ENCODE measurements at regions not wholly inside any gene's neighbourhood (a gene's known extent, or its start where the extent isn't known, plus 50 kb on each side); places are given as distances from the start of the nearest gene placed in this dataset.

DNA sequence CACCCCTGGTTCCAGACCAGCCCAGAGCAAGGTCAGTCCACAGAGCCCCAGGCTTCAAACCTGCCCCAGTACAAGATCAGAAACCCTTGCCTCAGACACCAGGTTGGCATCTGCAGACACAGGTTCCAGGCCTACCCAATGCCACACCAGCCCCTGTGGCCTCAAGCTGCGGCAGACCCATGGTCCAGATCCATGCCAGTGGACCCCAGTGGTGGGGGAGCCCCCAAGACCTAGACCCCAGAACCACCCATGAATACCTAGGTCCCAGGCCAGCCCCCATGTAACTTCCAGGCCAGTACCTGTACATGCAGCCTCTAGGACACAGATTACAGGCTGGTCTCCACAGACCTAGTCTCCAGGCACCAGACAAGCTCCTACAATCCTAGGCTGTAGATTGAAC lies 1019.3 kb downstream of the JRKL start:
- Histone ChIP-seq H3K27me3 (ENCODE audit: low read length) (no peaks in the 10 kb centered on the region), H3K9me3 (ENCODE audit: low read length) (peaks cover 79% of the 10 kb centered on the region), H3K79me2 (ENCODE audit: low read length) (no peaks in the 10 kb centered on the region), H3K4me3 (ENCODE audit: low read length) (no peak overlapping the region), H2AFZ (ENCODE audit: low read length) (no peak overlapping the region), H4K20me1 (ENCODE audit: insufficient read depth, low read depth, low read length) (no peaks in the 10 kb centered on the region), H3K27ac (ENCODE audit: low read length) (no peak overlapping the region), H3K4me2 (ENCODE audit: low read depth, low read length, poor library complexity, severe bottlenecking) (no peak overlapping the region), H3K36me3 (ENCODE audit: insufficient read depth, low read length) (no peaks in the 10 kb centered on the region), H3K9ac (ENCODE audit: low read length) (no peak overlapping the region), H3K9me2 (replicated peaks; ENCODE audit: insufficient read depth, low read length) (no peaks in the 10 kb centered on the region), H3K4me1 (ENCODE audit: low read length) (no peaks in the 10 kb centered on the region)
- no peak for DNase-seq

- Histone ChIP-seq H3K9me2 (replicated peaks; ENCODE audit: insufficient read depth, low read length) (no peaks in the 10 kb centered on the region), H3K4me1 (ENCODE audit: low read length) (no peaks in the 10 kb centered on the region), H3K9me3 (ENCODE audit: low read length) (peaks cover 65% of the 10 kb centered on the region), H4K20me1 (ENCODE audit: insufficient read depth, low read depth, low read length) (no peaks in the 10 kb centered on the region), H2AFZ (ENCODE audit: low read length) (no peak overlapping the region), H3K9ac (ENCODE audit: low read length) (no peak overlapping the region), H3K27me3 (ENCODE audit: low read length) (no peaks in the 10 kb centered on the region), H3K36me3 (ENCODE audit: insufficient read depth, low read length) (no peaks in the 10 kb centered on the region), H3K27ac (ENCODE audit: low read length) (no peak overlapping the region), H3K4me2 (ENCODE audit: low read depth, low read length, poor library complexity, severe bottlenecking) (no peak overlapping the region), H3K79me2 (ENCODE audit: low read length) (no peaks in the 10 kb centered on the region), H3K4me3 (ENCODE audit: low read length) (no peak overlapping the region)
- no peak for DNase-seq
These were observed 1025.0 kb downstream of the JRKL start for GRCh38 chr11:97414801-97415200.

- Histone ChIP-seq H3K9me3 (ENCODE audit: low read length) (peaks cover 74% of the 10 kb centered on the region), H3K27me3 (ENCODE audit: low read length) (no peaks in the 10 kb centered on the region), H3K9ac (ENCODE audit: low read length) (no peak overlapping the region), H3K4me1 (ENCODE audit: low read length) (no peaks in the 10 kb centered on the region), H3K36me3 (ENCODE audit: insufficient read depth, low read length) (no peaks in the 10 kb centered on the region), H3K4me2 (ENCODE audit: low read depth, low read length, poor library complexity, severe bottlenecking) (no peak overlapping the region), H4K20me1 (ENCODE audit: insufficient read depth, low read depth, low read length) (no peaks in the 10 kb centered on the region), H3K27ac (ENCODE audit: low read length) (no peak overlapping the region), H2AFZ (ENCODE audit: low read length) (no peak overlapping the region), H3K9me2 (replicated peaks; ENCODE audit: insufficient read depth, low read length) (no peaks in the 10 kb centered on the region), H3K4me3 (ENCODE audit: low read length) (no peak overlapping the region), H3K79me2 (ENCODE audit: low read length) (no peaks in the 10 kb centered on the region)
- no peak for DNase-seq
These were observed 1029.9 kb downstream of the JRKL start for GRCh38 chr11:97419729-97420128.

DNA sequence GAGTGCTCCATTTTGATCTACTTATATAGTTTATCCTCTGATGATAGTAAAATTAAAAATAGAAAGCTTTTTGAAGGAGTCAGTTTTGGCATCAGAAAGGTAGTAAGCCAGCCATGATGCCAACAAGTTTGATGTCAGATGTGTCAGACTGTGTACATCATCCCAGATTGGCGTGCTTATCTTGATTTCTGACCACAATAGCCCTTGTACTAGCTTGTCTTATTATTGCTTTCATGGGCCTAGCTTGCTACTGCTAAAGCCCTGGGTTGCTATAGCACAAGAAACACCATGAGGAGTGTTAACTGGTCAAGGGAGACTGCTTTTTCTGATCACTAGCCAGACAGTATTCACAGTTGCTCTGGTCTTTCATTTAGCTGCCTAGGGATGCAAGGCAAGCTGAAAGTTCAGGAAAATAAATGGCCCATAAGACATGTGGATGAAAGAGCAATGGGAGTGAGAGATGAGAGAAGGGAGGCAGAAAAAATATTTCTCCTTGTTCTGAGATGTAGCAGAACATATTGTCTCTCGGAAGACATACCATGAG lies 1038.5 kb downstream of the JRKL start:
- Histone ChIP-seq H2AFZ (ENCODE audit: low read length) (no peak overlapping the region), H4K20me1 (ENCODE audit: insufficient read depth, low read depth, low read length) (no peaks in the 10 kb centered on the region), H3K27ac (ENCODE audit: low read length) (no peak overlapping the region), H3K4me3 (ENCODE audit: low read length) (no peak overlapping the region), H3K79me2 (ENCODE audit: low read length) (no peaks in the 10 kb centered on the region), H3K4me1 (ENCODE audit: low read length) (no peaks in the 10 kb centered on the region), H3K9me2 (replicated peaks; ENCODE audit: insufficient read depth, low read length) (no peaks in the 10 kb centered on the region), H3K9ac (ENCODE audit: low read length) (no peak overlapping the region), H3K27me3 (ENCODE audit: low read length) (no peaks in the 10 kb centered on the region), H3K36me3 (ENCODE audit: insufficient read depth, low read length) (no peaks in the 10 kb centered on the region), H3K4me2 (ENCODE audit: low read depth, low read length, poor library complexity, severe bottlenecking) (no peak overlapping the region), H3K9me3 (ENCODE audit: low read length) (peaks cover 81% of the 10 kb centered on the region)
- DNase-seq = no peak

GRCh38 chr11:97430877-97431276 lies 1041.1 kb downstream of the JRKL start:
- Histone ChIP-seq H3K4me2 (ENCODE audit: low read depth, low read length, poor library complexity, severe bottlenecking) (no peak overlapping the region), H3K9me2 (replicated peaks; ENCODE audit: insufficient read depth, low read length) (no peaks in the 10 kb centered on the region), H3K27ac (ENCODE audit: low read length) (no peak overlapping the region), H3K9me3 (ENCODE audit: low read length) (peaks cover 80% of the 10 kb centered on the region), H3K27me3 (ENCODE audit: low read length) (no peaks in the 10 kb centered on the region), H3K79me2 (ENCODE audit: low read length) (no peaks in the 10 kb centered on the region), H3K9ac (ENCODE audit: low read length) (no peak overlapping the region), H2AFZ (ENCODE audit: low read length) (no peak overlapping the region), H3K4me3 (ENCODE audit: low read length) (no peak overlapping the region), H4K20me1 (ENCODE audit: insufficient read depth, low read depth, low read length) (no peaks in the 10 kb centered on the region), H3K4me1 (ENCODE audit: low read length) (no peaks in the 10 kb centered on the region), H3K36me3 (ENCODE audit: insufficient read depth, low read length) (no peaks in the 10 kb centered on the region)
- no peak for DNase-seq

GRCh38 chr11:97432926-97433325 lies 1043.1 kb downstream of the JRKL start:
- H4K20me1 ChIP-seq (ENCODE audit: insufficient read depth, low read depth, low read length) = no peaks in the 10 kb centered on the region
- no peaks in the 10 kb centered on the region for H3K27me3 ChIP-seq (ENCODE audit: low read length)
- peaks cover 81% of the 10 kb centered on the region for H3K9me3 ChIP-seq (ENCODE audit: low read length)
- no peak for DNase-seq
- no peak overlapping the region for H2AFZ ChIP-seq (ENCODE audit: low read length)
- no peak overlapping the region for H3K4me2 ChIP-seq (ENCODE audit: low read depth, low read length, poor library complexity, severe bottlenecking)
- H3K36me3 ChIP-seq (ENCODE audit: insufficient read depth, low read length) = no peaks in the 10 kb centered on the region
- H3K4me3 ChIP-seq (ENCODE audit: low read length) = no peak overlapping the region
- H3K4me1 ChIP-seq (ENCODE audit: low read length) = no peaks in the 10 kb centered on the region
- H3K79me2 ChIP-seq (ENCODE audit: low read length) = no peaks in the 10 kb centered on the region
- no peaks in the 10 kb centered on the region for H3K9me2 ChIP-seq (replicated peaks; ENCODE audit: insufficient read depth, low read length)
- H3K9ac ChIP-seq (ENCODE audit: low read length) = no peak overlapping the region
- no peak overlapping the region for H3K27ac ChIP-seq (ENCODE audit: low read length)

DNA sequence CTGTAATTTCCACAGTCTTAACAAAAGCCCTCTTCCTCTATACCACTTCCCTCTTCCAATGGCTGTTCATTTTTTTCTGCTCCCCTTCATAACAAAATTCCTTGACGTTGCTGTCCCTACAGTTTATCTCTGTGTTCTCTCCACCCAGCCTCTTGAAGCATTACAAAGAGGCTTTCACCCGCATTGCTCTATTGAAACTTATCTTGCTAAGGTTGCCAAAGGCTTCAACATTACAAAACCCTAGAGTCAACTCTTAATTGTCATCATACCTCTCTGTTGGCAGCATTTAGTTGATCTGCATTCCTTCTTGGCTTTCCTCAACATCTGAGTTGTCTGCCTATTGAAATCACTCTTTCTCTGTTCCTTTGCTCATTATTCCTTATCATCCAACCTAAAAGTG lies 1055.7 kb downstream of the JRKL start:
- no peak overlapping the region for H3K27ac ChIP-seq (ENCODE audit: low read length)

GRCh38 chr11:97451441-97451840 lies 1061.6 kb downstream of the JRKL start:
- Histone ChIP-seq H3K9ac (ENCODE audit: low read length) (no peak overlapping the region), H3K79me2 (ENCODE audit: low read length) (no peaks in the 10 kb centered on the region), H3K9me2 (replicated peaks; ENCODE audit: insufficient read depth, low read length) (no peaks in the 10 kb centered on the region), H2AFZ (ENCODE audit: low read length) (no peak overlapping the region), H3K4me3 (ENCODE audit: low read length) (no peak overlapping the region), H3K36me3 (ENCODE audit: insufficient read depth, low read length) (no peaks in the 10 kb centered on the region), H3K4me1 (ENCODE audit: low read length) (no peaks in the 10 kb centered on the region), H3K4me2 (ENCODE audit: low read depth, low read length, poor library complexity, severe bottlenecking) (no peak overlapping the region), H3K9me3 (ENCODE audit: low read length) (peaks cover 72% of the 10 kb centered on the region), H3K27ac (ENCODE audit: low read length) (no peak overlapping the region), H4K20me1 (ENCODE audit: insufficient read depth, low read depth, low read length) (no peaks in the 10 kb centered on the region), H3K27me3 (ENCODE audit: low read length) (no peaks in the 10 kb centered on the region)
- no peak for DNase-seq

More for the DNA sequence above, 1055.7 kb downstream of the JRKL start:
- Histone ChIP-seq H3K9me3 (ENCODE audit: low read length) (peaks cover 76% of the 10 kb centered on the region), H3K4me3 (ENCODE audit: low read length) (no peak overlapping the region), H3K4me1 (ENCODE audit: low read length) (no peaks in the 10 kb centered on the region), H3K27me3 (ENCODE audit: low read length) (no peaks in the 10 kb centered on the region), H3K9me2 (replicated peaks; ENCODE audit: insufficient read depth, low read length) (no peaks in the 10 kb centered on the region), H4K20me1 (ENCODE audit: insufficient read depth, low read depth, low read length) (no peaks in the 10 kb centered on the region), H3K4me2 (ENCODE audit: low read depth, low read length, poor library complexity, severe bottlenecking) (no peak overlapping the region), H2AFZ (ENCODE audit: low read length) (no peak overlapping the region), H3K9ac (ENCODE audit: low read length) (no peak overlapping the region), H3K79me2 (ENCODE audit: low read length) (no peaks in the 10 kb centered on the region), H3K36me3 (ENCODE audit: insufficient read depth, low read length) (no peaks in the 10 kb centered on the region)
- no peak for DNase-seq

- H3K36me3 ChIP-seq (ENCODE audit: insufficient read depth, low read length) = no peaks in the 10 kb centered on the region
- H3K9me2 ChIP-seq (replicated peaks; ENCODE audit: insufficient read depth, low read length) = no peaks in the 10 kb centered on the region
- no peak overlapping the region for H3K4me3 ChIP-seq (ENCODE audit: low read length)
- H4K20me1 ChIP-seq (ENCODE audit: insufficient read depth, low read depth, low read length) = no peaks in the 10 kb centered on the region
- no peak overlapping the region for H3K9ac ChIP-seq (ENCODE audit: low read length)
- no peaks in the 10 kb centered on the region for H3K79me2 ChIP-seq (ENCODE audit: low read length)
- no peak overlapping the region for H3K27ac ChIP-seq (ENCODE audit: low read length)
- H2AFZ ChIP-seq (ENCODE audit: low read length) = no peak overlapping the region
- DNase-seq = peak; percentile 46
- peaks cover 57% of the 10 kb centered on the region for H3K9me3 ChIP-seq (ENCODE audit: low read length)
- H3K4me2 ChIP-seq (ENCODE audit: low read depth, low read length, poor library complexity, severe bottlenecking) = no peak overlapping the region
- H3K27me3 ChIP-seq (ENCODE audit: low read length) = no peaks in the 10 kb centered on the region
- H3K4me1 ChIP-seq (ENCODE audit: low read length) = no peaks in the 10 kb centered on the region
These were observed 1065.2 kb downstream of the JRKL start for GRCh38 chr11:97454988-97455387.
